A673 (cell line): ENCODE measurements at regions not wholly inside any gene's neighbourhood (a gene's known extent, or its start where the extent isn't known, plus 50 kb on each side); places are given as distances from the start of the nearest gene placed in this dataset.

Experiments used
- BruUV-seq: library from RNA; stranded (reverse); fragments of 400-500 nt; replicated peaks from 2 replicates; lab custom pipeline; 2021; lab: Mats Ljungman, UMichigan
- CTCF ChIA-PET: fragments of 300-600 bp; sonication (Branson Sonifier 250); formaldehyde crosslinking; loops from one replicate; lab custom pipeline; 2022; ENCODE audit warnings: antibody characterized with exemption; lab: Charles Lee
- POLR2A ChIA-PET: fragments of 300-600 bp; sonication (Branson Sonifier 250); formaldehyde crosslinking; loops from one replicate; lab custom pipeline; 2022; ENCODE audit warnings: antibody characterized with exemption; ENCODE audit not compliant: low non-redundant PET; lab: Charles Lee
- DNase-seq: peaks from one replicate; pipeline ENCODE4 v3.0.0-alpha.2; 2015; ENCODE audit warnings: low spot score
- H3K27ac ChIP-seq: fragments of 200-600 bp; sonication (generic); 2 replicates; pipeline ENCODE4 v1.5.1; 2016; ENCODE audit warnings: mixed run types, low read depth, mild to moderate bottlenecking, mixed read lengths, antibody characterized with exemption, low read length; ENCODE audit not compliant: poor library complexity, severe bottlenecking
- H3K27me3 ChIP-seq: fragments of 200-600 bp; sonication (generic); replicated peaks from 2 replicates; pipeline ENCODE4 v1.6.1; 2017; ENCODE audit warnings: mixed run types, low read depth, mild to moderate bottlenecking, mixed read lengths, antibody characterized with exemption, low read length; ENCODE audit not compliant: insufficient read depth, poor library complexity
- H3K36me3 ChIP-seq: fragments of 200-600 bp; sonication (generic); 2 replicates; pipeline ENCODE4 v1.6.1; 2016; ENCODE audit warnings: mixed run types, mild to moderate bottlenecking, mixed read lengths, antibody characterized with exemption, low read length; ENCODE audit not compliant: insufficient read depth, poor library complexity, severe bottlenecking
- H3K4me1 ChIP-seq: fragments of 200-600 bp; sonication (generic); 2 replicates; pipeline ENCODE4 v1.6.1; 2017; ENCODE audit warnings: mixed run types, mild to moderate bottlenecking, mixed read lengths, antibody characterized with exemption, low read length; ENCODE audit not compliant: insufficient read depth, poor library complexity, severe bottlenecking
- H3K4me3 ChIP-seq: fragments of 200-600 bp; sonication (generic); 2 replicates; pipeline ENCODE4 v1.5.1; 2016; ENCODE audit warnings: low read depth, mixed run types, mild to moderate bottlenecking, mixed read lengths, low read length; ENCODE audit not compliant: poor library complexity, severe bottlenecking
- H3K9me3 ChIP-seq: fragments of 200-600 bp; sonication (generic); 2 replicates; pipeline ENCODE4 v1.6.1; 2016; ENCODE audit warnings: mixed run types, low read depth, mild to moderate bottlenecking, mixed read lengths, antibody characterized with exemption, low read length; ENCODE audit not compliant: poor library complexity, severe bottlenecking
- EZH2 ChIP-seq: fragments of 200-600 bp; sonication (generic); IDR thresholded peaks from 2 replicates; pipeline ENCODE4 v1.6.1; 2017; ENCODE audit warnings: borderline replicate concordance, low read depth, mild to moderate bottlenecking, mixed read lengths, antibody characterized with exemption, low read length; ENCODE audit not compliant: poor library complexity, severe bottlenecking
- intact Hi-C: fragments of 100-400 bp; cut with micrococcal nuclease; formaldehyde crosslinking; loops from one replicate; pipeline ENCODE4 v1.10.0; 2022; ENCODE audit not compliant: unreplicated experiment
- TF ChIP-seq, protein P1 (sequence below): fragments of 300-800, 200-600 bp; sonication (generic); conservative IDR thresholded peaks from 2 replicates; pipeline ENCODE4 v1.5.1; 2017; ENCODE audit warnings: low read depth, mild to moderate bottlenecking, antibody characterized with exemption, low read length, moderate library complexity, mixed read lengths

DNA sequence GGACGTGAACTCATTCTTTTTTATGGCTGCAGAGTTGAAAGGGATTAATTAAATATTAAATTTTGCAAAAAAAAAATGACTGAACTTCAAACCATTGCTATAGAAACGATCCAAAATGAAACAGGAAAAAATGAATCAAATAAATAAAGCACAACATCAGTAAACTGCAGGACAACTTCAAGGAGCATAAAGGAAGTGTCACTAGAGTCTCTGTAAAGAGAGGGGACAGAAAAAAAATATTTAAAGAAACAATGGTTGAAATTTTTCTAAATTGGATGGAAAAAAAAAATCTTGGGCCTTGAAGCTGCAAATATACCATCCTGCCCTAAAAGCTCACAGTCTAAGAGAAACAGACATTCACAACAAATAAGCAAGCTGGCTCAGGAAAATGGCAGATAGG lies 339.3 kb upstream of the INTU start:
- DNase-seq: no peak
- no peaks in the 10 kb centered on the region for H3K36me3 ChIP-seq
- no peaks in the 10 kb centered on the region for H3K4me1 ChIP-seq
- no peak overlapping the region for H3K27ac ChIP-seq
- H3K9me3 ChIP-seq: peaks cover 14% of the 10 kb centered on the region
- TF ChIP-seq, protein P1, sequence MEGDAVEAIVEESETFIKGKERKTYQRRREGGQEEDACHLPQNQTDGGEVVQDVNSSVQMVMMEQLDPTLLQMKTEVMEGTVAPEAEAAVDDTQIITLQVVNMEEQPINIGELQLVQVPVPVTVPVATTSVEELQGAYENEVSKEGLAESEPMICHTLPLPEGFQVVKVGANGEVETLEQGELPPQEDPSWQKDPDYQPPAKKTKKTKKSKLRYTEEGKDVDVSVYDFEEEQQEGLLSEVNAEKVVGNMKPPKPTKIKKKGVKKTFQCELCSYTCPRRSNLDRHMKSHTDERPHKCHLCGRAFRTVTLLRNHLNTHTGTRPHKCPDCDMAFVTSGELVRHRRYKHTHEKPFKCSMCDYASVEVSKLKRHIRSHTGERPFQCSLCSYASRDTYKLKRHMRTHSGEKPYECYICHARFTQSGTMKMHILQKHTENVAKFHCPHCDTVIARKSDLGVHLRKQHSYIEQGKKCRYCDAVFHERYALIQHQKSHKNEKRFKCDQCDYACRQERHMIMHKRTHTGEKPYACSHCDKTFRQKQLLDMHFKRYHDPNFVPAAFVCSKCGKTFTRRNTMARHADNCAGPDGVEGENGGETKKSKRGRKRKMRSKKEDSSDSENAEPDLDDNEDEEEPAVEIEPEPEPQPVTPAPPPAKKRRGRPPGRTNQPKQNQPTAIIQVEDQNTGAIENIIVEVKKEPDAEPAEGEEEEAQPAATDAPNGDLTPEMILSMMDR: no peak
- TF ChIP-seq EZH2: no peak
- no peaks in the 10 kb centered on the region for H3K27me3 ChIP-seq
- intact Hi-C loops: no loop called here
- ChIA-PET POLR2A (no interaction called here), CTCF (no interaction called here)
- no TSS peak for BruUV-seq
- no peak overlapping the region for H3K4me3 ChIP-seq

DNA sequence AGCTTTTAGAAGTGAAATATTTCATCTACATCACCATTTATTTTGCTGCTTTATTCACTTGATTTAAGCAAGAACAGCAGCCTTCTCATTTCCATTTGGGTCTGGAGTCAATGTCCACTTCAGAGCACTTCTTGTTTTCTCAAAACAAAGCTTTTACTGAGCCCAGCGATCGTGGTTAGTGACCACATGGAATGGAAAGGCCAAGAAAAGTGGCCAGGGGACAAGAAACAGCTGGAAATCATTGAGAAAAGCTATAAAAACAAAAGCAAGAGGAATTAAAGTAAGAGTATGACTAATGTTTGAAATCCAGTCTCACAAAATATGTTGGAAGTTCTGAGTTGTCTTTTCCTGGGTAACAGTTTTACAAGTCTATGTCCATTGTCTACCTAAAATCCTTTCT lies 328.4 kb upstream of the INTU start:
- intact Hi-C loops: no loop called here
- Histone ChIP-seq H3K4me3 (no peak overlapping the region), H3K27ac (no peak overlapping the region), H3K9me3 (peaks cover 5% of the 10 kb centered on the region), H3K27me3 (no peaks in the 10 kb centered on the region), H3K4me1 (no peaks in the 10 kb centered on the region), H3K36me3 (no peaks in the 10 kb centered on the region)
- no TSS peak for BruUV-seq
- POLR2A ChIA-PET: no interaction called here
- no peak for DNase-seq
- CTCF ChIA-PET: no interaction called here
- no peak for TF ChIP-seq EZH2
- TF ChIP-seq, protein P1: no peak

DNA sequence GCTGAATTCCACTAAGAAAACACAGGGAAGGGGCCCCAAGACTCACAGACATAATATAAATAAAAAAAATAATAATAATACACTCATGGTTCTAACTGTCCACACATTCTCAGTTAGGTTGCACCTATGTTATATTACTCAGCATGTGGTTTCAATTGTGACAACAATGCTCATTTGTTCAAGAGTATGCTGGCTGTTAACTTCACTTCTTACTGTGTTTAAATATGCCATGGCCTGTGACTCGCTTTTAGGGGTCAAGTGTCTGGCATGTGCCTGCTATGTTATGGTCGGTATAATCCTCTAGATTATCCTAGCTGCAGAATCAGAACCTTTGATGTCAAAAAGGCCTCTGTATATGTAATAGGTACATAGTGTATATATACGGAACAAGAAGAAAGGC lies 324.8 kb upstream of the INTU start:
- DNase-seq: no peak
- CTCF ChIA-PET: no interaction called here
- no peak for TF ChIP-seq EZH2
- TF ChIP-seq, protein P1: no peak
- Histone ChIP-seq H3K4me3 (no peak overlapping the region), H3K4me1 (no peaks in the 10 kb centered on the region), H3K27me3 (no peaks in the 10 kb centered on the region), H3K27ac (no peak overlapping the region), H3K36me3 (no peaks in the 10 kb centered on the region), H3K9me3 (no peaks in the 10 kb centered on the region)
- intact Hi-C loops: no loop called here
- POLR2A ChIA-PET: no interaction called here
- BruUV-seq: no TSS peak
